H4 (cell line): ENCODE measurements at regions not wholly inside any gene's neighbourhood (a gene's known extent, or its start where the extent isn't known, plus 50 kb on each side); places are given as distances from the start of the nearest gene placed in this dataset.

Experiments
- DNase-seq: peaks from one replicate; pipeline ENCODE4 v3.0.0-alpha.2; 2015; ENCODE audit warnings: low spot score

GRCh38 chr7:68547181-68547580 lies 1051.1 kb upstream of the AUTS2 start:
- no peak for DNase-seq

- DNase-seq: peak; percentile 60
Observed at GRCh38 chr7:68547799-68548198, 1050.5 kb upstream of the AUTS2 start.

GRCh38 chr7:68550027-68550426 lies 1048.2 kb upstream of the AUTS2 start:
- no peak for DNase-seq

GRCh38 chr7:68550635-68551034 lies 1047.6 kb upstream of the AUTS2 start:
- DNase-seq: no peak

- no peak for DNase-seq
Observed at GRCh38 chr7:68556537-68556936, 1041.7 kb upstream of the AUTS2 start.

GRCh38 chr7:68559518-68559917 lies 1038.8 kb upstream of the AUTS2 start:
- DNase-seq: no peak

GRCh38 chr7:68562323-68562899 lies 1035.9 kb upstream of the AUTS2 start:
- DNase-seq: no peak

- no peak for DNase-seq
Observed at GRCh38 chr7:68564306-68565135, 1033.8 kb upstream of the AUTS2 start.

GRCh38 chr7:68571286-68571685 lies 1027.0 kb upstream of the AUTS2 start:
- no peak for DNase-seq

GRCh38 chr7:68573271-68574005 lies 1024.8 kb upstream of the AUTS2 start:
- DNase-seq: no peak

GRCh38 chr7:68576366-68576765 lies 1021.9 kb upstream of the AUTS2 start:
- DNase-seq: no peak

GRCh38 chr7:68581417-68581816 lies 1016.9 kb upstream of the AUTS2 start:
- no peak for DNase-seq

GRCh38 chr7:68587599-68587998 lies 1010.7 kb upstream of the AUTS2 start:
- no peak for DNase-seq

GRCh38 chr7:68601826-68602225 lies 996.4 kb upstream of the AUTS2 start:
- no peak for DNase-seq

- DNase-seq: no peak
Observed at GRCh38 chr7:68604541-68604940, 993.7 kb upstream of the AUTS2 start.

GRCh38 chr7:68610701-68611100 lies 987.6 kb upstream of the AUTS2 start:
- DNase-seq: no peak

GRCh38 chr7:68613405-68613804 lies 984.9 kb upstream of the AUTS2 start:
- DNase-seq: peak; percentile 61

- no peak for DNase-seq
Observed at GRCh38 chr7:68613897-68614296, 984.4 kb upstream of the AUTS2 start.

- DNase-seq: peak; percentile 57
Observed at GRCh38 chr7:68619526-68619925, 978.7 kb upstream of the AUTS2 start.

GRCh38 chr7:68622500-68622899 lies 975.8 kb upstream of the AUTS2 start:
- no peak for DNase-seq

GRCh38 chr7:68623030-68623429 lies 975.2 kb upstream of the AUTS2 start:
- DNase-seq: no peak

- DNase-seq: no peak
Observed at GRCh38 chr7:68627247-68627864, 970.9 kb upstream of the AUTS2 start.
